ENCODE measurements at regions not wholly inside any gene's neighbourhood (a gene's known extent, or its start where the extent isn't known, plus 50 kb on each side); places are given as distances from the start of the nearest gene placed in this dataset.

- in situ Hi-C loops (cut with MboI; ENCODE audit: low sequenced_read_pairs, unreplicated experiment): no loop called here
- peak; percentile 2 for DNase-seq (ENCODE audit: low spot score)
- TF ChIP-seq CTCF (IDR thresholded peaks at IDR 0.05; ENCODE audit: borderline replicate concordance, control extremely low read depth, extremely low read depth, insufficient read depth, missing control alignments): peak; percentile 54
These were observed 63.5 kb downstream of the OTOL1 start for GRCh38 chr3:161560008-161560637.

- DNase-seq (ENCODE audit: low spot score): no peak
- TF ChIP-seq CTCF (IDR thresholded peaks at IDR 0.05; ENCODE audit: borderline replicate concordance, control extremely low read depth, extremely low read depth, insufficient read depth, missing control alignments): no peak
- in situ Hi-C loops (cut with MboI; ENCODE audit: low sequenced_read_pairs, unreplicated experiment): no loop called here
These were observed 71.2 kb downstream of the OTOL1 start for GRCh38 chr3:161567577-161568361.

GRCh38 chr3:161568671-161569070, 72.1 kb downstream of the OTOL1 start:
- DNase-seq (ENCODE audit: low spot score): no peak
- TF ChIP-seq CTCF (IDR thresholded peaks at IDR 0.05; ENCODE audit: borderline replicate concordance, control extremely low read depth, extremely low read depth, insufficient read depth, missing control alignments): no peak
- in situ Hi-C loops (cut with MboI; ENCODE audit: low sequenced_read_pairs, unreplicated experiment): no loop called here

- in situ Hi-C loops (cut with MboI; ENCODE audit: low sequenced_read_pairs, unreplicated experiment): no loop called here
- no peak for DNase-seq (ENCODE audit: low spot score)
- TF ChIP-seq CTCF (IDR thresholded peaks at IDR 0.05; ENCODE audit: borderline replicate concordance, control extremely low read depth, extremely low read depth, insufficient read depth, missing control alignments): no peak
These were observed 75.3 kb downstream of the OTOL1 start for GRCh38 chr3:161571951-161572350.

GRCh38 chr3:161573136-161573535, 76.5 kb downstream of the OTOL1 start:
- no peak for DNase-seq (ENCODE audit: low spot score)
- TF ChIP-seq CTCF (IDR thresholded peaks at IDR 0.05; ENCODE audit: borderline replicate concordance, control extremely low read depth, extremely low read depth, insufficient read depth, missing control alignments): no peak
- in situ Hi-C loops (cut with MboI; ENCODE audit: low sequenced_read_pairs, unreplicated experiment): no loop called here

GRCh38 chr3:161575901-161576300, 79.3 kb downstream of the OTOL1 start:
- in situ Hi-C loops (cut with MboI; ENCODE audit: low sequenced_read_pairs, unreplicated experiment): no loop called here
- no peak for DNase-seq (ENCODE audit: low spot score)
- no peak for TF ChIP-seq CTCF (IDR thresholded peaks at IDR 0.05; ENCODE audit: borderline replicate concordance, control extremely low read depth, extremely low read depth, insufficient read depth, missing control alignments)

Measured in GM13976 (cell line).